BJ (cell line): ENCODE measurements at regions not wholly inside any gene's neighbourhood (a gene's known extent, or its start where the extent isn't known, plus 50 kb on each side); places are given as distances from the start of the nearest gene placed in this dataset.
"Not testable (repeated sequence)": the region's sequence is repeated elsewhere in the genome, so short reads cannot be mapped to it uniquely, and the experiment has no call there.

Experiments
- CTCF ChIA-PET: fragments of 350-600 bp; formaldehyde crosslinking; extraction: SDS; loops from one replicate; lab custom pipeline; 2021; ENCODE audit warnings: antibody characterized with exemption, inconsistent platforms; lab: Yijun Ruan, JAX
- POLR2A ChIA-PET: fragments of 300-600 bp; sonication (Branson Sonifier 250); formaldehyde crosslinking; extraction: SDS; loops from one replicate; lab custom pipeline; 2021; ENCODE audit warnings: antibody characterized with exemption; lab: Charles Lee
- DNase-seq: peaks from one replicate; pipeline ENCODE4 v3.0.0-alpha.2; 2011; ENCODE audit warnings: low read depth
- H3K27me3 ChIP-seq: 2 replicates; pipeline ENCODE4 v1.6.0; 2011; ENCODE audit warnings: low read length; ENCODE audit not compliant: control insufficient read depth, insufficient read depth
- H3K36me3 ChIP-seq: 2 replicates; pipeline ENCODE4 v1.5.1; 2011; ENCODE audit warnings: low read length; ENCODE audit not compliant: control insufficient read depth, insufficient read depth
- H3K4me3 ChIP-seq: 2 replicates; pipeline ENCODE4 v1.5.1; 2011; ENCODE audit warnings: low read depth, mild to moderate bottlenecking, control low read depth, low read length
- TF ChIP-seq, protein P1 (sequence below): IDR thresholded peaks from 2 replicates; pipeline ENCODE4 v1.5.1; 2011; ENCODE audit warnings: low read depth, mild to moderate bottlenecking, control low read depth, inconsistent platforms, low read length, moderate library complexity; ENCODE audit not compliant: insufficient read depth

- H3K4me3 ChIP-seq = no peak overlapping the region
- no peaks in the 10 kb centered on the region for H3K27me3 ChIP-seq
- H3K36me3 ChIP-seq = no peaks in the 10 kb centered on the region
- DNase-seq = no peak
- TF ChIP-seq, protein P1, sequence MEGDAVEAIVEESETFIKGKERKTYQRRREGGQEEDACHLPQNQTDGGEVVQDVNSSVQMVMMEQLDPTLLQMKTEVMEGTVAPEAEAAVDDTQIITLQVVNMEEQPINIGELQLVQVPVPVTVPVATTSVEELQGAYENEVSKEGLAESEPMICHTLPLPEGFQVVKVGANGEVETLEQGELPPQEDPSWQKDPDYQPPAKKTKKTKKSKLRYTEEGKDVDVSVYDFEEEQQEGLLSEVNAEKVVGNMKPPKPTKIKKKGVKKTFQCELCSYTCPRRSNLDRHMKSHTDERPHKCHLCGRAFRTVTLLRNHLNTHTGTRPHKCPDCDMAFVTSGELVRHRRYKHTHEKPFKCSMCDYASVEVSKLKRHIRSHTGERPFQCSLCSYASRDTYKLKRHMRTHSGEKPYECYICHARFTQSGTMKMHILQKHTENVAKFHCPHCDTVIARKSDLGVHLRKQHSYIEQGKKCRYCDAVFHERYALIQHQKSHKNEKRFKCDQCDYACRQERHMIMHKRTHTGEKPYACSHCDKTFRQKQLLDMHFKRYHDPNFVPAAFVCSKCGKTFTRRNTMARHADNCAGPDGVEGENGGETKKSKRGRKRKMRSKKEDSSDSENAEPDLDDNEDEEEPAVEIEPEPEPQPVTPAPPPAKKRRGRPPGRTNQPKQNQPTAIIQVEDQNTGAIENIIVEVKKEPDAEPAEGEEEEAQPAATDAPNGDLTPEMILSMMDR = no peak
- POLR2A ChIA-PET = no interaction called here
- CTCF ChIA-PET = no interaction called here
Observed at GRCh38 chr4:52201715-52202114, 150.6 kb downstream of the SPATA18 start.

DNA sequence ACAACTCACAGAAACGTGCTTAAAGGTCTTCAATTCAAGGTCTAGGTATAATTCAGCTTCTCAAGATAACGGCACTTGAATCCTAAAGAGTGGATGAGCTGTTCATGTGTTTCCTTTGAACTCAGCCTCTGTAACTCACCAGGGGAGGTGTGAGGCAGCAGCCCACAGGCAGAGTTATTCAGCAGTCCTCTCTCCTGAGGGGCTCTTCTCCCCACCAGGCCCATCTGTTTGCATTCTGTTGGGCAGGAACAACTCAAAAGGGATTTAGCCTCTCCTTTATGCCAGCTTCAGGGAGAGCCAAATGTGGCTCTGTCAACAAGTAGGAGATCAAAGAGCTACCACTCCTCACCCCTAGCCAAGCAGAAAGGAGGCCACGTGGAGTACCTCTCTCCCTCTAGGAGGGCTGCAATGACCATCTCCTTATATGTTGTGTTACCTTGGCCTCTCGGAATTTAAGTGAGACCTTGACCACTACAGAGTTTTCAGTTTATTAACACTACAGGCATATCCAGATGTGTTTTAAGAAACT lies 151.2 kb downstream of the SPATA18 start:
- Histone ChIP-seq H3K36me3 (no peaks in the 10 kb centered on the region), H3K4me3 (no peak overlapping the region), H3K27me3 (no peaks in the 10 kb centered on the region)
- CTCF ChIA-PET = no interaction called here
- TF ChIP-seq, protein P1 = no peak
- POLR2A ChIA-PET = no interaction called here
- no peak for DNase-seq

DNA sequence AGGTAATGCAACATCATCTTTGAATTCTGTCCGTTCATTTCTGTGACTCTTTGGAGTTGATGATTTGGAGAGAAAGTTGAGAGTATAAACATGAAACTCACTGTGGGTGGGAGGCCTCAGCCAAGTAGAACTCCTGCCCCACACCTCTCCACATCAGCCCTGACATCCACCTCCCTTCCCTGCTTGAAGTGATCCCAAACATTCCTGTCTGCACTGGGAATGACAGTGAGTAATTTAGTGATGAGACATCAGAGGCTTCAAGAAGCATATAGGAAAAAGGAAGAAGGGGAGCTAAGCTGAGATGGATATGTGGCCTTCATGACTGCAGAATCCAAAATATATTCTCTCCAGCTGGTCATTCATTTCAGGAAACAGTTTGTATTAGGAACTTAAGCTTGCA lies 151.8 kb downstream of the SPATA18 start:
- CTCF ChIA-PET = no interaction called here
- DNase-seq = no peak

GRCh38 chr4:52203351-52203750 lies 152.2 kb downstream of the SPATA18 start:
- POLR2A ChIA-PET = no interaction called here
- H3K4me3 ChIP-seq = no peak overlapping the region
- no peak for DNase-seq
- TF ChIP-seq, protein P1 = no peak
- CTCF ChIA-PET = no interaction called here
- no peaks in the 10 kb centered on the region for H3K36me3 ChIP-seq
- H3K27me3 ChIP-seq = no peaks in the 10 kb centered on the region; the same call in 1 of the 2 replicates

More for the DNA sequence above, 151.8 kb downstream of the SPATA18 start:
- POLR2A ChIA-PET = no interaction called here
- H3K36me3 ChIP-seq = no peaks in the 10 kb centered on the region
- no peak overlapping the region for H3K4me3 ChIP-seq
- TF ChIP-seq, protein P1 = no peak
- H3K27me3 ChIP-seq = no peaks in the 10 kb centered on the region

DNA sequence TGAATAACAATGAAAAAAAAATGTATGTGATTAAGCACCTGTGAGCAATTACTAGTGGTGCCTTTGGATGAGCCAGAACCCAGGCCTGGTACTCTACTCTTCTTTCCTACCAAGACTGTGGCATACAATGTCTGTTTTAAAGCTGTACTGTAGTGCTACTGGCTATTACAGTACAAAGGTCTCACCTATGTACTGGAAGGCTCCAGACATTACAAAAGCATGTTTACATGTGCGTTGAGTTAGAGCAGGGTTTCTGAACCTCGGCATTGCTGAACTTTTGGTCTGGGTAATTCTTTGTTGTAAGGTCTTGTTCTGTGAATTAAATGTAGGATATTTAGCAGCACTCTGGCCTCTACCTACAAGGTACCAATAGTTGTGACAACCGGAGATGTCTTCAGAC lies 153.8 kb downstream of the SPATA18 start:
- POLR2A ChIA-PET = no interaction called here
- H3K27me3 ChIP-seq = no peaks in the 10 kb centered on the region; the same call in 1 of the 2 replicates
- DNase-seq = no peak
- TF ChIP-seq, protein P1 = no peak
- no peaks in the 10 kb centered on the region for H3K36me3 ChIP-seq
- CTCF ChIA-PET = no interaction called here
- H3K4me3 ChIP-seq = no peak overlapping the region

GRCh38 chr4:52207146-52207545 lies 156.0 kb downstream of the SPATA18 start:
- CTCF ChIA-PET, H3K4me3 ChIP-seq, DNase-seq, H3K27me3 ChIP-seq, H3K36me3 ChIP-seq, POLR2A ChIA-PET: not testable (repeated sequence)
